ENCODE measurements at regions not wholly inside any gene's neighbourhood (a gene's known extent, or its start where the extent isn't known, plus 50 kb on each side); places are given as distances from the start of the nearest gene placed in this dataset.
A peak's percentile ranks its signal among the peaks of the same experiment; 100 is the strongest.

GRCh38 chr5:71872311-71872864 is 153.3 kb downstream of the CARTPT start:
- no peak for DNase-seq

GRCh38 chr5:71873191-71873591 is 154.1 kb downstream of the CARTPT start:
- peak; percentile 52 to 83 for DNase-seq

DNA sequence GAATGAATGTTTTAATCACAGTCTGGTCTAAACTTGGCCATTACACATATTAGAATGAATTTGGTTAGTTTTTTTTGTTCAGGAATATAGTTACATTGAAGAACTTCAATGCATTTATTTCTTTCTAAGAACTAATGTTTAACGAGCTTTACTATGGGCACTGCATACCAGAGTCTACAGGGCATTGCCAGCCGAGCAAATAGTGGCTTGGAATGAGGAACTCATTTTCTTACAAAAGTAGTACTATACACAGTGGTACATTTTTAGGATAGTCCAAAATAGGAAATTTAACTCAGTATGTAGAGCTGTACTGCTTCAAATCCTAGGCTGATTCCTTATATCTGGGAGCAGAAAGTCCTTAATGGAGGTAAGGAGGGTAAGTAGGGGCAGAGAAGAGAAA is 155.4 kb downstream of the CARTPT start:
- DNase-seq = no peak

- DNase-seq = no peak
Observed at GRCh38 chr5:71877511-71877910, 158.4 kb downstream of the CARTPT start.

DNA sequence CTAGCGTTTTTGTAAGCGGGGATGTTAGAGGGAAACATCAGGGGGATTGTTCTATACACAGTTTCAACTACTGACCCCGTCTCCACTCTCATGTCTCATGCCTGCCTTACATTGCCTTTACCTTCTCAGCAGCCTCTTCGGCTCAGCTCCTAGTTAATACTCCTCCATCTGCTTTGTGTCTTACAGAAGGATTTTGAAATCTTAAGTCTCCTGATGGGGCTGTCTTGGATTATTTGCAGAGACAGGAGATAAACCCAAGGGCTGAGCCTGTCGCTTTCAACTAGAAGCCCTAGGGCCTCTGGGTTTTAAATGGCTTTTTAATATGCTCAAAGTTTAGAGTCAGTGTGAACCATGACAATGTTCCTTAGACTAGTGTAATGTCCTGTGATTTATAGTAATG is 161.5 kb downstream of the CARTPT start:
- no peak for DNase-seq

- no peak for DNase-seq
Observed at GRCh38 chr5:71882826-71883741, 164.0 kb downstream of the CARTPT start.

DNA sequence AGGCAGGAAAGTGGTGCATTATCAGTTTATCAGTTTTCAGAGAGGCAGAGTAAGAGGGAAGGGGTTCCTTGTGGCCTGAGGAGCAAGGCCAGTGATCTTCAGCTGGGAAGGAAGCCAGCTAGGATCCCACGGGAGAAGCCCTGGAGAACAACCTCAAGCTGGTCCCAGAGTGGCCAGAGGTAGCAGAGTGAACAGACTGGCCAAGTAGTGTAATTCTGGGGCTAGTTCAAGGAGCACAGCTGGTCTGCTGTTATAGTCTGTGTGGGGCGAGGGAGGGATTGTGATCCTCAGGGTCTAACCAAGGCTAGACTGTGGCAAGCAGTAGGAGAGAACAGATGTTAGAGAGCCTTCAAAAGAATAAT is 164.6 kb downstream of the CARTPT start:
- DNase-seq = no peak

- DNase-seq = no peak
Observed at GRCh38 chr5:71884926-71885325, 165.9 kb downstream of the CARTPT start.

DNA sequence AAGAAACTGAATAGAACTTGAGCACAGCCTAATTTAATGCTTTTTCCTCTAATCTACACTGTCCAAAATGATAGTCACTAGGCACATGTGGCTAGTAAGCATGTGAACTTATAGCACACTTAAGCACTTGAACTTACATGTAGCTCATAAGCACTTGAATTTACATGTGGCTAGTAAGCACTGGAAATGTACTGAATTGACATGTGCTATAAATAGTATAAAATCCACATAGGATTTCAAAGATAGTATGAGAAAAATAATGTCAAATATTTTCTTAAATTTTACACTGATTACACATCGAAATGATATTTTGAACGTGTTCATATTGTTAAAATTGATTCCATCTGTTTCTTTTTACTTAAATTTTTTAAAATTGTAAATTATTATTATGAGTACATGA is 167.3 kb downstream of the CARTPT start:
- no peak for DNase-seq

DNA sequence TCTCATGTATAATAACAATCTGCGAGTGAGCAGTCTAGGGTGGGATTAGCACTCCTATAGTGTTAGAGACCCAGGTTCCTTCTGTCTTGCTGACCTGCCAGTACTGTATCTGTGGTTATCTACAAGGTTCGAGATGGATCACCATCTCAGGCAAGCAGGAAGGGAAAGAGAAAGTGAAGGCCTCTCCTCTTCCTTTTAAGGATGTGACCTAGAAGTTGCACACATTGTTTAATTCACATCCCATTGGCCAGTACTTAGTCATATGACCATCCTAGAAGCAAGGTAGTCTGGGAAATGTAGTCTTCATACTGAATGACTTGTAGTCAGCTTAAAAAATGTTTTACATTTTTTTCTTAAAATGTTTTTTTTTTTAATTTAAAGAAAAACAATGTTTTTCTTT is 168.6 kb downstream of the CARTPT start:
- DNase-seq = no peak

DNA sequence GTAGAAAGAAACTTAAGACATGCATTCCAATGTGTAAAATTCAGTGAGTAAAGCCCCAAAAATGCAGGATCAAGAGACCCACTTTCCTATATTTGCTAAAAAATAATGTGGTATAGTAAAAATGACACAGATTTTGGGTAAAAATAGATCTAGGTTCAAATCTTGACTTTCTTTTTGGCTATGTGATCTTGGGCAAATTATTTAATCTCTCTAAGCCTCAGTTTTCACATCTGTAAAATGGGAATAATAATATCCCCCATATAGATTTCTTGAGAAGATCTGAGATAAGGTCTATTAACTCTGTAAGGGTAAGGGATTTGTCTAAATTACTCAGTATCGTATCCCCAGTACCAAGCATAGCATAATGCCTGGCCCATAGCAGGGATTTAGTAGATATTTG is 172.3 kb downstream of the CARTPT start:
- DNase-seq = no peak

GRCh38 chr5:71891856-71892255 is 172.8 kb downstream of the CARTPT start:
- no peak for DNase-seq

GRCh38 chr5:71892641-71893365 is 173.7 kb downstream of the CARTPT start:
- DNase-seq = no peak

- no peak for DNase-seq
Observed at GRCh38 chr5:71893451-71893850, 174.4 kb downstream of the CARTPT start.

DNA sequence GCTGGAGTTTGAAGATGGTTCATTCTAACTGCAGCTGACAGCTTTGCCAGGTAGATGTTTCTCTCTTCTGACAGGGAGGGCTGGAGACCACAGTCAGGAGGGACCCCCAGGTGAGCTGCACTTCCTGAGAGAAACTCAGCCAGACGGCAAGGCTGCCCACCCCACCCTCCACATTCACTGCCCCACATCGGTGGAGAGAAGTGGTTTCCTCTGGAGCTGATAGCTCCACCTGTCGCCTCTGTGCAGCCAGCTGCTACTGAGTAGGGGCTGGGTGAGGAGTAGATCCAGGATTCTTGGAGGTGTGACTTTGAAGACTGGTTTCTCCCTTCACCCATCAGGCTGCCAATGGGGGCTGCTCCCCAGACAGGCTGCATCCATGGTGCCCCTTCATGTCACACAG is 175.0 kb downstream of the CARTPT start:
- DNase-seq = no peak

- DNase-seq = no peak
Observed at GRCh38 chr5:71895546-71895945, 176.5 kb downstream of the CARTPT start.

DNA sequence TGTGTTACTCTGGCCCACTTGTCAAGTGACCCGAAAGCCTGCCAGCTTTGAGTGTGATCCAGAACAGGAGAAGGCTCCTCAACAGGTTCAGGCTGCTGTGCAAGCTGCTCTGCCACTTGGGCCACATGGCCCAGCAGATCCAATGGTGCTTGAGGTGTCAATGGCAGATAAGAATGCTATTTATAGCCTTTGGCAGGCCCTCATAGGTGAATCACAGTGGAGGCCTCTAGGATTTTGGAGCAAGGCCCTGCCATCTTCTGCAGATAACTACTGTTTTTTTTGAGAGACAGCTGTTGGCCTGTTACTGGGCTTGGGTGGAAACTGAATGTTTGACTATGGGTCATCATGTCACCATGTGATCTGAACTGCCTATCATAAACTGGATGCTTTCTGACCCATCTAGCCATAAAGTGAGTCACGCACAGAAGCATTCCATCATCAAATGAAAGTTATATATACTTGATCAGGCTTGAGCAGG is 180.8 kb downstream of the CARTPT start:
- DNase-seq = no peak

DNA sequence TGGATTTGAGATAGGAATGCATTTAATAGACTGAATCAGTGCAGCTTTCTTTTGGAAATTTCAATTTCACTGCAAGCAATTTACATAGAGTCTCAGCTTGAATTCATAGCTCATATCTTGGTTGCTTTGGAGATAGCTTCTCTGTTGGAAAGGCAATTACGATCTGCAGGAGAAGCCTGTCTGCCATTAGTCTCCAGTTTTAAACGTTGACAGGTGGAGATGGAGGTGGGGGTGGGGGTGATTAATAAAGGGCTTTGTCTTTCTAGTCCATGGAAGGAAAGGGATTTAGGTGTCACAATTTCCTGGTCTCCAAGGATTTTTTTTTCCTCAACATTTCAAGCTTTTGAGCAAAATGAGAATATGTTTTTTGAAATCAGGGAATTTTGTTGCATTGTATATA is 184.7 kb downstream of the CARTPT start:
- no peak for DNase-seq

- DNase-seq = no peak
Observed at GRCh38 chr5:71904852-71905251, 185.8 kb downstream of the CARTPT start.

GRCh38 chr5:71905834-71906711 is 187.0 kb downstream of the CARTPT start:
- DNase-seq = no peak

- DNase-seq = no peak
Observed at GRCh38 chr5:71907001-71907588, 188.0 kb downstream of the CARTPT start.

GRCh38 chr5:71907608-71908145 is 188.6 kb downstream of the CARTPT start:
- peak in 1 of 2 experiments; percentile 5 for DNase-seq

Measured in cerebellar nuclear complex (tissue), 1 donor.